Psoas muscle (tissue), 7 donors: ENCODE measurements at regions not wholly inside any gene's neighbourhood (a gene's known extent, or its start where the extent isn't known, plus 50 kb on each side); places are given as distances from the start of the nearest gene placed in this dataset.

Experiments
- ATAC-seq, 4 donors: fragments of 200-7000 bp; cut with Tn5 transposase; one replicate each; pipeline ENCODE4 v1.9.1; 2020; ENCODE audit warnings: moderate library complexity in 3 of 4, mild to moderate bottlenecking in 2 of 4
- DNase-seq, 2 donors: peaks; one replicate each; pipeline ENCODE4 v3.0.0-alpha.2; 2020
- H3K27ac ChIP-seq: fragments of 200-600 bp; one replicate; pipeline ENCODE4 v1.8.0; 2022
- H3K27me3 ChIP-seq, 3 donors: fragments of 200-600 bp in 1 of 3; one replicate each; pipeline versions ENCODE4 v1.6.1 to v1.8.0; 2013 to 2022; ENCODE audit warnings: low read length in 2 of 3, mild to moderate bottlenecking in 2 of 3, moderate library complexity in 1 of 3; ENCODE audit not compliant: insufficient read depth in 3 of 3
- H3K36me3 ChIP-seq, 2 donors: fragments of 200-600 bp in 1 of 2; one replicate each; pipeline versions ENCODE4 v1.6.1 to v1.8.0; 2013 to 2022; ENCODE audit warnings: low read depth in 1 of 2, mild to moderate bottlenecking in 1 of 2, moderate library complexity in 1 of 2; ENCODE audit not compliant: insufficient read depth in 1 of 2
- H3K4me1 ChIP-seq: fragments of 200-600 bp; one replicate; pipeline ENCODE4 v1.8.0; 2022
- H3K4me3 ChIP-seq: fragments of 200-600 bp; one replicate; pipeline ENCODE4 v1.8.0; 2022; ENCODE audit warnings: mild to moderate bottlenecking
- H3K9me3 ChIP-seq: fragments of 200-600 bp; one replicate; pipeline ENCODE4 v1.8.0; 2022
- WGBS, 3 donors: extraction: QIAGEN DNeasy Blood & Tissue Kit; methylation state at CpG; one replicate each; pipeline versions ENCODE4 v1.1.6 to v1.1.7; 2013; 5-methylcytosine and 5-hydroxymethylcytosine counted together
- intact Hi-C, 2 donors: fragments of 100-400 bp; cut with DNase I; formaldehyde crosslinking; loops; one replicate each; pipeline versions ENCODE4 v1.11.0 to v1.14.2; 2022
- TF ChIP-seq, protein P1 (sequence below): fragments of 200-600 bp; IDR thresholded peaks from one replicate; pipeline ENCODE4 v1.8.0; 2022; ENCODE audit warnings: antibody characterized with exemption
- donor health status: healthy with polysubstance abuse.
- donor health status: DM: no; HTN: no; CAD: no; lungs with moderate emphysema.
- donor health status: Bipolar disorder and iron deficiency.
- donor health status: healthy.
- donor health status: DM: yes; HTN: yes; CAD: no.
- donor health status: DM: no; HTN: no; CAD: no.
- donor health status: DM: yes; HTN: yes; CAD: no.

GRCh38 chr2:16107246-16107645, 166.9 kb downstream of the MYCN start:
- intact Hi-C loops = no loop called here
- no peaks in the 10 kb centered on the region for H3K36me3 ChIP-seq
- TF ChIP-seq, protein P1, sequence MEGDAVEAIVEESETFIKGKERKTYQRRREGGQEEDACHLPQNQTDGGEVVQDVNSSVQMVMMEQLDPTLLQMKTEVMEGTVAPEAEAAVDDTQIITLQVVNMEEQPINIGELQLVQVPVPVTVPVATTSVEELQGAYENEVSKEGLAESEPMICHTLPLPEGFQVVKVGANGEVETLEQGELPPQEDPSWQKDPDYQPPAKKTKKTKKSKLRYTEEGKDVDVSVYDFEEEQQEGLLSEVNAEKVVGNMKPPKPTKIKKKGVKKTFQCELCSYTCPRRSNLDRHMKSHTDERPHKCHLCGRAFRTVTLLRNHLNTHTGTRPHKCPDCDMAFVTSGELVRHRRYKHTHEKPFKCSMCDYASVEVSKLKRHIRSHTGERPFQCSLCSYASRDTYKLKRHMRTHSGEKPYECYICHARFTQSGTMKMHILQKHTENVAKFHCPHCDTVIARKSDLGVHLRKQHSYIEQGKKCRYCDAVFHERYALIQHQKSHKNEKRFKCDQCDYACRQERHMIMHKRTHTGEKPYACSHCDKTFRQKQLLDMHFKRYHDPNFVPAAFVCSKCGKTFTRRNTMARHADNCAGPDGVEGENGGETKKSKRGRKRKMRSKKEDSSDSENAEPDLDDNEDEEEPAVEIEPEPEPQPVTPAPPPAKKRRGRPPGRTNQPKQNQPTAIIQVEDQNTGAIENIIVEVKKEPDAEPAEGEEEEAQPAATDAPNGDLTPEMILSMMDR = no peak
- no peaks in the 10 kb centered on the region for H3K4me1 ChIP-seq
- no peak for DNase-seq
- 96 to 98% (median 97%) methylated on average over 6 of the region's 6 CpGs for WGBS, 3 donors
- H3K27me3 ChIP-seq = peaks cover 0 to 2% (median 0%) of the 10 kb centered on the region in 3 donors
- no peaks in the 10 kb centered on the region for H3K9me3 ChIP-seq
- H3K4me3 ChIP-seq = no peak overlapping the region
- no peak for ATAC-seq
- H3K27ac ChIP-seq = no peak overlapping the region

- DNase-seq (no peak), ATAC-seq (no peak)
- WGBS, 3 donors = 83 to 86% (median 86%) methylated on average over 6 of the region's 6 CpGs
- Histone ChIP-seq H3K4me1 (no peaks in the 10 kb centered on the region), H3K36me3 (no peaks in the 10 kb centered on the region), H3K4me3 (no peak overlapping the region), H3K27ac (no peak overlapping the region), H3K9me3 (no peaks in the 10 kb centered on the region), H3K27me3 (peaks cover 0 to 2% (median 0%) of the 10 kb centered on the region in 3 donors)
- TF ChIP-seq, protein P1 = no peak
- intact Hi-C loops = no loop called here
Observed at GRCh38 chr2:16106619-16107018, 166.3 kb downstream of the MYCN start.

DNA sequence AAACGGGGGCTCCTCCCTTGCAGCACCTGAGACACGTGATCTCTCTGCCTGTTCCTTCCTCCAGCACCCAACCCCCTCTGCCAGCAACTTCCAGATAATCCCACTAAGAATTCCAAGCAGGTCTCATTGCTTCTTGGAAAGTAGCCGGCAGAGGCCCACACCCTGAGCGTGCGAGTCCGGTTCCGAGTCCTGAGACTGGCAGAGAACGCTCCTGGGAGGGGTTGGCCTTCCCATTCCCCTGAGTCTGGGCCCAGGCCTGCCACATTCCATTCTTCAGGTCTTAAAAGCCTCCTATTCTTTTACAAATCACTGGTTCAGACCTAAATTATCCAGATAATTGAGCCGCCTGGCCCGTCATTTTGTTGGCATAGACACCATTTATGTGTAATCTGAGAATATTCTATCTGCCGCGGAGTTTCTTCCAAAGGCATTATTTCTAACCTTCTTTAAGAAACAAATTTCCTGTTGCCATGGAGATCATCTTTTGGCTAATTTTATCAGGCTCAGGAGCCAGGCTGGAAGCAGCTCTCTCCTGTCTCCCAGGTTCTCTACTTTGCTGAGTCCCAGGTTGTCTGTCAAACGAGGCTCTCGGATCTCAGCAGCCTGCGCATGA, 165.4 kb downstream of the MYCN start:
- ATAC-seq (no peak), DNase-seq (no peak)
- intact Hi-C loops = no loop called here
- 43 to 69% (median 54%) methylated on average over 15 of the region's 15 CpGs for WGBS, 3 donors
- Histone ChIP-seq H3K27ac (no peak overlapping the region), H3K9me3 (no peaks in the 10 kb centered on the region), H3K27me3 (no peaks in the 10 kb centered on the region), H3K4me3 (no peak overlapping the region), H3K4me1 (no peaks in the 10 kb centered on the region), H3K36me3 (no peaks in the 10 kb centered on the region)
- TF ChIP-seq, protein P1 = no peak

- H3K4me3 ChIP-seq = no peak overlapping the region
- ATAC-seq = no peak
- TF ChIP-seq, protein P1 = no peak
- H3K9me3 ChIP-seq = no peaks in the 10 kb centered on the region
- no peaks in the 10 kb centered on the region for H3K27me3 ChIP-seq
- WGBS, 3 donors = 78 to 85% (median 81%) methylated on average over 11 of the region's 11 CpGs
- H3K27ac ChIP-seq = no peak overlapping the region
- DNase-seq = no peak
- no peaks in the 10 kb centered on the region for H3K4me1 ChIP-seq
- intact Hi-C loops = no loop called here
- no peaks in the 10 kb centered on the region for H3K36me3 ChIP-seq
Observed at GRCh38 chr2:16104949-16105668, 164.8 kb downstream of the MYCN start.
